GM13977 (cell line): ENCODE measurements at regions not wholly inside any gene's neighbourhood (a gene's known extent, or its start where the extent isn't known, plus 50 kb on each side); places are given as distances from the start of the nearest gene placed in this dataset.
"Not testable (repeated sequence)": the region's sequence is repeated elsewhere in the genome, so short reads cannot be mapped to it uniquely, and the experiment has no call there.

Source experiments
- DNase-seq: peaks from one replicate; pipeline ENCODE4 v3.0.0; 2012; ENCODE audit warnings: low spot score
- CTCF ChIP-seq: IDR thresholded peaks from 2 replicates; pipeline ENCODE4 v1.5.1; 2012; ENCODE audit warnings: mild to moderate bottlenecking, control low read depth; ENCODE audit not compliant: insufficient read depth; ENCODE audit errors: extremely low read depth, missing control alignments
- in situ Hi-C: fragments of 300-500 bp; cut with MboI; formaldehyde crosslinking; loops from one replicate; pipeline ENCODE4 v1.12.0; 2022; ENCODE audit warnings: low sequenced_read_pairs, low pct_unique_long_range_greater_than_20kb, mixed read lengths, inconsistent platforms; ENCODE audit not compliant: unreplicated experiment

- TF ChIP-seq CTCF, result no peak
- in situ Hi-C loops, result no loop called here
- DNase-seq, result no peak
Measured at GRCh38 chr9:135192686-135193085, 105.2 kb downstream of the OLFM1 start.

DNA sequence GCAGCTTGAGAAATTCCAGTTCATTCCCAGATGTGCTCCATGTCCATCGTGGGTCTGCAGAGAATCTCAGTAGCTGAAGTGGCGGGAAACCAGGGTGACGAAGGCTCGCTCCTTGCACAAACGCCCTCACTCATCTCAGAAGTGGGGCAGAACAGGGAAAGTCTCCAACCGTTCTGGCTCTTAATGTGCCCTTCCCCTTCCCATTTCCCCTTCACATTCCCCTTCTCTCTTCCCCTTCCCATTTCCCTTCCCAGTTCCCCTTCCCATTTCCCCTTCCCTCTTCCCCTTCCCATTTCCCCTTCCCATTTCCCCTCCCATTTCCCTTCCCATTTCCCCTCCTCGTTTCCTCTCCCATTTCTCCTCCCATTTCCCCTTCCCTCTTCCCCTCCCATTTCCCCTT lies 108.5 kb downstream of the OLFM1 start:
- in situ Hi-C loops, DNase-seq: not testable (repeated sequence)

DNA sequence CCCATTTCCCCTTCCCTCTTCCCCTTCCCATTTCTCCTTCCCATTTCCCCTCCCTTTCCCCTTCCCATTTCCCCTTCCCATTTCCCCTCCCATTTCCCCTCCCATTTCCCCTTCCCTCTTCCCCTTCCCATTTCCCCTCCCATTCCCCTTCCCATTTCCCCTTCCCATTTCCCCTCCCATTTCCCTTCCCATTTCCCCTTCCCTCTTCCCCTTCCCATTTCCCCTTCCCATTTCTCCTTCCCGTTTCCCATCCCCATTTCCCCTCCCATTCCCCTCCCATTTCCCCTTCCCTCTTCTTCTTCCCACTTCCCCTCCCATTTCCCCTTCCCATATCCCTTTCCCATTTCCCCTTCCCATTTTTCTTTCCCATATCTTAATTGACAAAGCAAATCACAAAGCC lies 109.0 kb downstream of the OLFM1 start:
- DNase-seq, result no peak
- in situ Hi-C loops, result no loop called here
- TF ChIP-seq CTCF, result no peak

DNA sequence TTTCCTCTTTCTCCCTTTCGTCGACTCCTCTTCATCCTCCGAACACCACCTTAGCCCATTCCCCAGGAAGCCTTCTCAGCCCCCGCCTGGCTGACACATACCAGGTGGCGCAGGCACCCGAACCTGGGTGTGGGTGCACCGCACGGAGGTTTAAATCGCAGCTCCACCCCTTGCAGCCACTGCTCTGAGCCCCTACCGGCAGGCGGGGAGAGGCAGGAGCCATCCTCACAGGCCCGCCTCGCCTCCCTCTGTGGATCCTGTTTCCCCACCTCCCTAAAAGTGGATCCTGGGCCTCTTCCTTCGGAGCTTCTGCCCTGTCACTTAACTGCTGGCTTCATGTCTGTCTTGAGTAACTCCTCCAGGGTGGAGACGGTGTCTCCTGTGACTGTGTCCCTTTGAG lies 110.7 kb downstream of the OLFM1 start:
- in situ Hi-C loops, result no loop called here
- TF ChIP-seq CTCF, result no peak
- DNase-seq, result no peak

DNA sequence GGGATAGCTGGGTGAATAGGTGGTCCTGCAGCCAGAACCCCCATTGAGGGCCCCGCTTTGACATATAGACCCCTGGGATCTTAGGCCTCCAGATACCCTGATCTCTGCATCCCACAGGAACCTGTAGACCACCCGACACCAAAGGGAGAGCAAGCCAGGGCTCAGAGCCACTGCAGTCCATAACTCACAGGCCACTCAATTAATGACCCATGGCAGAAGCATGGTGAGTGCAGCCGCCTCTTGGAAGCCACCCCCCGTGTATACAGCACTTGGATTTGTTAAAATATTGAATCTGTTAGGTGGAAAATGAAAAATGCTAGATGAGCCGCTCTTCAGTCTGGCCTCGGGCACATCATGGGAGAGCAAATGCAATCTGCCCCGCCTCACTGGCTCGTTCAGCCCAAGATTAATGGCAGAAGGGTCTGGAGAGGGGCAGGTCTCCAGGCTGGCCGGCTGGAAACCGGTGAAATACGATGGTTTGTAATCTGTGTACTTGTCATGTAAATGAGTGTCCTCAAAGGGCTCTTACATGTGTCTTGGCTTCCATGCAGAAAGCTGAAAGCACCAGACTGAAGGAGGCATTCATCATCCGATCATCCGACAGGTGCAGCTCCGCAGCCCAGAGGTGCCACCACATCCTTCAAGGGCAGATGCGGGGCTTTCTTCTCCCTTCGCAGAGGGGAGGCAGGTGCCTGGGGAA lies 111.3 kb downstream of the OLFM1 start:
- TF ChIP-seq CTCF, result no peak
- no peak for DNase-seq
- in situ Hi-C loops, result no loop called here

DNA sequence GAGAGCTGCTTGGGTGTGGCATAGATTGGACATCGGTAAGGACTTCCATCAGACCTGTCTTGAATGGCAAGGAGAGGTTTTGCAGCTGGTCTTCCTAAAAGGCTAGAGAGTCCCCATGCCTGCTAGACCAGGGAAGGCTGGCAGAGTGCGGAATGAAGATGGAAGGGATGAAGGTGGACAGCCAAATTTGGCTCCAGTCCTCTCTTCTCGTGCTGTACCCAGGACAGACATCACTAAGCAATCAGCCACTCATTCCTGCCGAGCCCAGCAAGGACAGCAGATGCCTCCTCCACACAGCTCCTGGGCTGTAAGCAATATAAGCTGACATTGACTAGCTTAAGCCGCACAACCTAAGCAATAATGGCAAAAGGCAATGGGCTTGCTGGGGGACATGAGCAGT lies 112.0 kb downstream of the OLFM1 start:
- no peak for DNase-seq
- in situ Hi-C loops, result no loop called here
- TF ChIP-seq CTCF, result no peak

GRCh38 chr9:135201711-135202110 lies 114.2 kb downstream of the OLFM1 start:
- TF ChIP-seq CTCF, result no peak
- DNase-seq, result no peak
- in situ Hi-C loops, result no loop called here
